ENCODE measurements at regions not wholly inside any gene's neighbourhood (a gene's known extent, or its start where the extent isn't known, plus 50 kb on each side); places are given as distances from the start of the nearest gene placed in this dataset.

- no peak for TF ChIP-seq SIN3A (IDR thresholded peaks at IDR 0.05; ENCODE audit: borderline replicate concordance in 2 of 2, control insufficient read depth in 1 of 2, low read depth in 2 of 2, low read length in 2 of 2)
Measured at GRCh38 chr5:87755360-87755759, 342.6 kb upstream of the CCNH start (continued).

GRCh38 chr5:87754009-87754757 lies 341.5 kb upstream of the CCNH start:
- ChIA-PET CTCF (ENCODE audit: low intra/inter-chr PET ratio) (no interaction called here), POLR2A (no interaction called here)
- Histone ChIP-seq H3K4me1 (replicated peaks in 1 of 2; ENCODE audit: control insufficient read depth in 2 of 2, insufficient read depth in 2 of 2, low read length in 2 of 2) (no peaks in the 10 kb centered on the region), H4K20me1 (replicated peaks; ENCODE audit: control insufficient read depth, insufficient read depth, low read length) (no peaks in the 10 kb centered on the region), H3K9me3 (replicated peaks; ENCODE audit: control insufficient read depth, insufficient read depth, low read depth, low read length) (no peaks in the 10 kb centered on the region), H3K79me2 (ENCODE audit: control insufficient read depth, insufficient read depth, low read length) (no peaks in the 10 kb centered on the region), H3K36me3 (ENCODE audit: control insufficient read depth, insufficient read depth, low read length) (no peaks in the 10 kb centered on the region), H3K27me3 (ENCODE audit: control insufficient read depth in 2 of 2, insufficient read depth in 2 of 2, low read length in 2 of 2) (no peaks in the 10 kb centered on the region), H3K4me2 (ENCODE audit: insufficient read depth, low read length) (no peak overlapping the region), H3K27ac (ENCODE audit: extremely low read depth, low read depth, low read length) (no peak overlapping the region), H3K4me3 (no peak overlapping the region), H3K9me1 (ENCODE audit: control insufficient read depth, insufficient read depth, low read length) (no peaks in the 10 kb centered on the region), H2AFZ (ENCODE audit: low read depth, low read length) (no peak overlapping the region), H3K9ac (ENCODE audit: insufficient read depth in 1 of 2, low read depth in 2 of 2, low read length in 2 of 2) (no peak overlapping the region)
- no peak for DNase-seq (ENCODE audit: extremely low read depth in 1 of 4, low spot score in 3 of 4)
- WGBS (ENCODE audit: insufficient coverage, low coverage, missing lambda C conversion rate): 0% methylated on average over 6 of the region's 6 CpGs
- intact Hi-C loops (cut with micrococcal nuclease) (no loop called here), in situ Hi-C loops (cut with MboI) (no loop called here)
- no peak for FAIRE-seq
- BruUV-seq (replicated peaks): no TSS peak
- ATAC-seq: no peak
- no peak for TF ChIP-seq KLF16 (IDR thresholded peaks at IDR 0.05)
- TF ChIP-seq MNT (conservative IDR thresholded peaks at IDR 0.05): no peak
- TF ChIP-seq CGGBP1 (CRISPR knock-in tag; IDR thresholded peaks at IDR 0.05): no peak
- TF ChIP-seq ZNF584 (CRISPR knock-in tag; IDR thresholded peaks at IDR 0.05; ENCODE audit: low read depth): no peak
- no peak for TF ChIP-seq OTX1 (CRISPR knock-in tag; IDR thresholded peaks at IDR 0.05)
- TF ChIP-seq ARID1B (IDR thresholded peaks at IDR 0.05): no peak
- no peak for TF ChIP-seq ZBTB8A (IDR thresholded peaks at IDR 0.05; ENCODE audit: partially characterized antibody)
- no peak for TF ChIP-seq FOXJ3 (CRISPR knock-in tag; IDR thresholded peaks at IDR 0.05)
- no peak for TF ChIP-seq NR4A1 (CRISPR knock-in tag; IDR thresholded peaks at IDR 0.05)
- no peak for TF ChIP-seq NR4A1 (tag; IDR thresholded peaks at IDR 0.05)
- TF ChIP-seq ZNF263 (CRISPR knock-in tag; IDR thresholded peaks at IDR 0.05; ENCODE audit: borderline replicate concordance): no peak
- TF ChIP-seq ZNF41 (CRISPR knock-in tag; conservative IDR thresholded peaks at IDR 0.05): no peak
- no peak for TF ChIP-seq IFI16 (CRISPR knock-in tag; IDR thresholded peaks at IDR 0.05)
- TF ChIP-seq HEY1 (CRISPR knock-in tag; IDR thresholded peaks at IDR 0.05; ENCODE audit: borderline replicate concordance): no peak
- no peak for TF ChIP-seq ZNF699 (CRISPR knock-in tag; IDR thresholded peaks at IDR 0.05; ENCODE audit: insufficient replicate concordance)

Measured in K562 (cell line).